Stomach (tissue), 8 donors: ENCODE measurements at regions not wholly inside any gene's neighbourhood (a gene's known extent, or its start where the extent isn't known, plus 50 kb on each side); places are given as distances from the start of the nearest gene placed in this dataset.

Experiments
- DNase-seq, 2 donors: peaks; one replicate each; pipeline versions ENCODE4 v3.0.0 to v3.0.0-alpha.2; 2013 to 2019
- H3K27ac ChIP-seq, 5 donors: fragments of 200-600 bp in 4 of 5; sonication (generic) in 4 of 5; one replicate each; pipeline ENCODE4 v1.5.1; 2013 to 2019; ENCODE audit warnings: mild to moderate bottlenecking in 1 of 5, moderate library complexity in 1 of 5
- H3K27me3 ChIP-seq, 3 donors: fragments of 200-600 bp; sonication (generic); one replicate each; pipeline ENCODE4 v1.5.1; 2017 to 2019; ENCODE audit warnings: mixed run types in 1 of 3
- H3K36me3 ChIP-seq, 4 donors: fragments of 200-600 bp; sonication (generic); 1 replicate in 3 of 4; 2 replicates in 1 of 4; pipeline ENCODE4 v1.5.1; 2016 to 2019
- H3K4me1 ChIP-seq, 4 donors: fragments of 200-600 bp; sonication (generic); one replicate each; pipeline ENCODE4 v1.5.1; 2016 to 2019
- H3K4me3 ChIP-seq, 4 donors: fragments of 200-600 bp; sonication (generic) in 3 of 4; one replicate each; pipeline ENCODE4 v1.5.1; 2016 to 2019; ENCODE audit warnings: mild to moderate bottlenecking in 1 of 4
- H3K9me3 ChIP-seq, 4 donors: fragments of 200-600 bp; sonication (generic); one replicate each; pipeline ENCODE4 v1.5.1; 2016 to 2019
- EP300 ChIP-seq: sonication (generic); formaldehyde crosslinking; IDR thresholded peaks from one replicate; pipeline ENCODE4 v1.6.1; 2017; ENCODE audit warnings: antibody characterized with exemption
- POLR2A ChIP-seq, 4 donors: fragments of 450-650 bp; IDR thresholded peaks; one replicate each; pipeline ENCODE4 v1.6.1; 2016; ENCODE audit warnings: antibody characterized with exemption in 4 of 4, control low read depth in 2 of 4, mild to moderate bottlenecking in 1 of 4, moderate library complexity in 1 of 4
- POLR2AphosphoS5 ChIP-seq, 3 donors: sonication (generic); formaldehyde crosslinking; IDR thresholded peaks; one replicate each; pipeline ENCODE4 v1.6.1; 2016; ENCODE audit warnings: antibody characterized with exemption in 3 of 3
- WGBS, 5 donors: extraction: QIAGEN DNeasy Blood & Tissue Kit in 3 of 5; methylation state at CpG; one replicate each; pipeline versions ENCODE4 v1.1.5 to v1.1.7; 2013 to 2018; 5-methylcytosine and 5-hydroxymethylcytosine counted together
- intact Hi-C: fragments of 100-400 bp; cut with DNase I; formaldehyde crosslinking; loops from one replicate; pipeline ENCODE4 v1.15.1; 2023; ENCODE audit warnings: low total_unique reads
- TF ChIP-seq, protein P1 (sequence below), 7 experiments: fragments of 450-650 bp in 4 of 7; fragments of 200-600 bp in 3 of 7; sonication (generic) in 3 of 7; IDR thresholded peaks; one replicate each; pipeline ENCODE4 v1.5.1; 2016 to 2019; ENCODE audit warnings: antibody characterized with exemption in 7 of 7, control low read depth in 2 of 7, mild to moderate bottlenecking in 1 of 7
- donor health status: healthy with polysubstance abuse.
- donor health status: Bipolar disorder and iron deficiency.
- donor health status: healthy.

DNA sequence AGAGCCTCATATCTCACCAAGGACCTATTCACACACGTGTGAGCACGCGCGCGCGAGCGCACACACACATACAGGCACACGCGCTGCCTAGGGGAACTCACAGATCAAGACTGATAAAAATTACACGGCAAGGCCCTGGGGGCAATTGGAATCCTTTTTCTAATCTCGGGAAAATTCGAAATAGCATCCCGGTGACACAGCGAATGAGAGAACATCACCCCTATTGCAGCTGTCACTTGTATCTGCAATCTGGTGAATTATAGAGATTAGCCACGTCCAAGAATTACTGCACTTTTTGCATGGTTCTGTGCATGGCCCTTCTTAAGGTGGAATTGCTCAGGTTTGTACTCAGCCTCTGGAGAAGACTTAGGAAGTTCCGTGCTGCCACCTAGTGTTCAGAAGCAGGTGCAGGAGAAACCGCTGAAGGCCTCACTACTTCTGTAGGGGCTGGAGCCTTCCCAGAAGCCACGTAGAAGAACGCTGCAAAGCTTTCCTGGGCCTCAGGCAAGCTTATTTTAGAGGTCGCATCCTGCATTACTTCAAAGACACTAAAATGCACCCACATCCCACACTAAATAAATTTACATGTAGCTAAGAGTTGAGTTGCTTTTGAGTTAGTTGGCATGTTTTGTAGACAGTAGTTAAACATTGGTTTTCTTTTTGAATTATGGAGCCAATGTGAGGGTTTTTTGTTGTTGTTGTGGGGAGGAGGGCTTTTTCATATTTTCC, 229.2 kb upstream of the CAMK1G start:
- TF ChIP-seq, protein P1, sequence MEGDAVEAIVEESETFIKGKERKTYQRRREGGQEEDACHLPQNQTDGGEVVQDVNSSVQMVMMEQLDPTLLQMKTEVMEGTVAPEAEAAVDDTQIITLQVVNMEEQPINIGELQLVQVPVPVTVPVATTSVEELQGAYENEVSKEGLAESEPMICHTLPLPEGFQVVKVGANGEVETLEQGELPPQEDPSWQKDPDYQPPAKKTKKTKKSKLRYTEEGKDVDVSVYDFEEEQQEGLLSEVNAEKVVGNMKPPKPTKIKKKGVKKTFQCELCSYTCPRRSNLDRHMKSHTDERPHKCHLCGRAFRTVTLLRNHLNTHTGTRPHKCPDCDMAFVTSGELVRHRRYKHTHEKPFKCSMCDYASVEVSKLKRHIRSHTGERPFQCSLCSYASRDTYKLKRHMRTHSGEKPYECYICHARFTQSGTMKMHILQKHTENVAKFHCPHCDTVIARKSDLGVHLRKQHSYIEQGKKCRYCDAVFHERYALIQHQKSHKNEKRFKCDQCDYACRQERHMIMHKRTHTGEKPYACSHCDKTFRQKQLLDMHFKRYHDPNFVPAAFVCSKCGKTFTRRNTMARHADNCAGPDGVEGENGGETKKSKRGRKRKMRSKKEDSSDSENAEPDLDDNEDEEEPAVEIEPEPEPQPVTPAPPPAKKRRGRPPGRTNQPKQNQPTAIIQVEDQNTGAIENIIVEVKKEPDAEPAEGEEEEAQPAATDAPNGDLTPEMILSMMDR (IDR thresholded peaks at IDR 0.05) = peak in 5 of 7 experiments; percentile 21 to 76 (median 65)
- no peak for TF ChIP-seq POLR2AphosphoS5 (IDR thresholded peaks at IDR 0.05)
- 26 to 40% (median 36%) methylated on average over 20 of the region's 20 CpGs for WGBS, 5 donors
- intact Hi-C loops = no loop called here
- no peaks in the 10 kb centered on the region for H3K36me3 ChIP-seq
- no peaks in the 10 kb centered on the region for H3K9me3 ChIP-seq
- H3K27ac ChIP-seq = no peak overlapping the region
- no peak overlapping the region for H3K4me3 ChIP-seq
- H3K27me3 ChIP-seq = no peaks in the 10 kb centered on the region
- DNase-seq = peak; percentile 80 to 96
- H3K4me1 ChIP-seq = peaks cover 0 to 8% (median 0%) of the 10 kb centered on the region in 4 donors

DNA sequence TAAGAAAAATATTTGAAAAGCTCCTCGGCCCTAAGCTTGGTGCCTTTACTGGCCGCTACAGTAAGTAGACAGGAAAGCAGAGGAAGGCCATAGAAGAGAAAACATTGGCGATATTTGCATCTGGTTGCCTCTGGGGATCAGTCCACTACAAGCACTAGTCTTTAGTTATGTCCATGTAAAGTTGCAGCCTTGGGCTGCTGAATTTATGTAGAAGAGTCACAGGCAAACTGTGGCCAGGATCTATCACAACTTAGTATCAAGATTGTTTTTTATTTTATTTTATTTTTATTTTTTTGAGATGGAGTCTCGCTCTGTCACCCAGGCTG, 228.7 kb upstream of the CAMK1G start:
- intact Hi-C loops = no loop called here
- WGBS, 5 donors = 76 to 85% (median 80%) methylated on average over 4 of the region's 4 CpGs

DNA sequence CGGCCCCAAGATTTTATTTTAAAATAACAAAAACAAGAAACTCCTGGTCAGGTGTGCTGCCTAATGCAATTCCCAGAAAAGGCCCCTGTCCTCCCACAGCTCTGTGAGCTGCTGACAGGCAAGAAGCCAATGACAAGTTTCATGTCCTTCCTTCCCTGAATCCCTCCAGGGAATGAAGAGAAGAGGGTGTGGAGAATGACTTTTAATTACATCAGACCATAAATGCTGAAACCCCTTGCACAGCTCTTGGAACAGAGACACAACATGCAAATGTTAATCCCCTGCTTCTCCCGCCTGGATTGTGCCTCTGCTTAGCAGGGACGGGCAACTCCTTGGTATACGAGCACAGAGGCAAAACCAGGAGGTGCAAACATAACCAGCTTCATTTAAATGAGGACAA, 228.1 kb upstream of the CAMK1G start:
- intact Hi-C loops = no loop called here
- DNase-seq = no peak
- no peaks in the 10 kb centered on the region for H3K27me3 ChIP-seq
- H3K36me3 ChIP-seq = no peaks in the 10 kb centered on the region
- peaks cover 0 to 8% (median 0%) of the 10 kb centered on the region in 4 donors for H3K4me1 ChIP-seq
- 86 to 93% (median 90%) methylated on average over 4 of the region's 4 CpGs for whole genome bisulfite sequencing, 5 donors
- no peak overlapping the region for H3K27ac ChIP-seq
- no peak overlapping the region for H3K4me3 ChIP-seq
- no peaks in the 10 kb centered on the region for H3K9me3 ChIP-seq
- TF ChIP-seq, protein P1 (IDR thresholded peaks at IDR 0.05) = no peak
- TF ChIP-seq POLR2A (IDR thresholded peaks at IDR 0.05) = no peak

More for the DNA sequence above, 228.7 kb upstream of the CAMK1G start:
- Histone ChIP-seq H3K9me3 (no peaks in the 10 kb centered on the region), H3K27ac (no peak overlapping the region), H3K27me3 (no peaks in the 10 kb centered on the region), H3K36me3 (no peaks in the 10 kb centered on the region), H3K4me3 (no peak overlapping the region), H3K4me1 (peaks cover 0 to 8% (median 0%) of the 10 kb centered on the region in 4 donors)
- TF ChIP-seq POLR2A (IDR thresholded peaks at IDR 0.05) = no peak
- no peak for TF ChIP-seq EP300
- TF ChIP-seq POLR2AphosphoS5 (IDR thresholded peaks at IDR 0.05) = no peak
- TF ChIP-seq, protein P1 (IDR thresholded peaks at IDR 0.05) = no peak
- DNase-seq = no peak

DNA sequence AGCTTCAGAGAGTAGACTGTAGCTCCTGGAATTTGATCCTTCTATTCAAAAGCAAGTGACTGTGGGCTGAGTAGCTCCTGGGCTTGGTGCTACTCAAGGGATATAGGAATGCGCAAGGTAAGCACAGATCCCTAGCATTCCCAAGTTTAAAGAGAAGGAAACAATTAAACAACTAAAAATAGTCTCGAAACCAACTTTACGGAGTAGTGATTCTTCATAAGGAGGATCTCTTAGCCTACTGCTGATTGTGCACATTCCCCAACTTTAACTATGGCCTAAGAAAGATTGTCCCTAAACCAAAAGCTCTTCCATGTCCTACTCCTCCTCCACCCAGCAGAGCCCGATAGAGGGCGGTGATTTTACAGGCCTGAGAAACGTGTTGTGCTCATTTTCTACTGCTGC, 226.5 kb upstream of the CAMK1G start:
- Histone ChIP-seq H3K36me3 (no peaks in the 10 kb centered on the region), H3K27ac (no peak overlapping the region), H3K9me3 (no peaks in the 10 kb centered on the region), H3K4me3 (no peak overlapping the region), H3K4me1 (peaks cover 0 to 8% (median 0%) of the 10 kb centered on the region in 4 donors), H3K27me3 (no peaks in the 10 kb centered on the region)
- intact Hi-C loops = no loop called here
- DNase-seq = no peak
- WGBS, 5 donors = 86 to 94% (median 88%) methylated on average over 6 of the region's 6 CpGs
- TF ChIP-seq EP300 = no peak
- TF ChIP-seq, protein P1 (IDR thresholded peaks at IDR 0.05) = no peak
- TF ChIP-seq POLR2AphosphoS5 (IDR thresholded peaks at IDR 0.05) = no peak
- TF ChIP-seq POLR2A (IDR thresholded peaks at IDR 0.05) = no peak
